ENCODE measurements at regions not wholly inside any gene's neighbourhood (a gene's known extent, or its start where the extent isn't known, plus 50 kb on each side); places are given as distances from the start of the nearest gene placed in this dataset.

DNA sequence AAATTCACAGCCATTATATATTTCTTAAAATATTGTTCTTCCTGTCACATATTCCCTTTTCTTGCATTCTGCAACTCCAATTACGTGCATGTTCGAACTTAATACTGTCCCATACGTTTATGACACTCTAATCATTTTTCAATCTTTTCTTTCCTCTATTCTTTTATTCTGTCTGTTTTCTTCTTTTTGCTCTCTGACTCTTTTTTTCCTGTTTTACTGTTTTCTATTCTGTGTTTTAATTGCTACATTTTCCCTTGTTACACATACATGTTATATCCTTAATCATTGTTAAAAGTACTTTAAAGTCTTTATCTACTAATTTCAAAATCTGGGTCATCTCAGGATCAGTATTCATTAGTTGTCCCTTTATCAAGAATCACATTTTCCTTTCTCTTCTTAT is 1149.1 kb upstream of the PCDH20 start:
- WGBS: 76% methylated on average over 3 of the region's 3 CpGs
- no peaks in the 10 kb centered on the region for H3K27me3 ChIP-seq
- H3K36me3 ChIP-seq: no peaks in the 10 kb centered on the region
- no peaks in the 10 kb centered on the region for H3K4me1 ChIP-seq
- no peak overlapping the region for H3K27ac ChIP-seq
- no peak for DNase-seq (ENCODE audit: low spot score in 2 of 2)
- no peak overlapping the region for H3K4me3 ChIP-seq
- H3K9me3 ChIP-seq: no peaks in the 10 kb centered on the region
- TF ChIP-seq EP300 (IDR thresholded peaks at IDR 0.05): no peak
- no peak for TF ChIP-seq POLR2A (IDR thresholded peaks at IDR 0.05)
- TF ChIP-seq CTCF (IDR thresholded peaks at IDR 0.05): no peak
- no peak for TF ChIP-seq POLR2AphosphoS5 (IDR thresholded peaks at IDR 0.05)

GRCh38 chr13:62563251-62563650 is 1147.6 kb upstream of the PCDH20 start:
- WGBS: 97% methylated on average over 1 of the region's 1 CpG
- TF ChIP-seq POLR2A (IDR thresholded peaks at IDR 0.05) (no peak), EP300 (IDR thresholded peaks at IDR 0.05) (no peak), POLR2AphosphoS5 (IDR thresholded peaks at IDR 0.05) (no peak), CTCF (IDR thresholded peaks at IDR 0.05) (no peak)

DNA sequence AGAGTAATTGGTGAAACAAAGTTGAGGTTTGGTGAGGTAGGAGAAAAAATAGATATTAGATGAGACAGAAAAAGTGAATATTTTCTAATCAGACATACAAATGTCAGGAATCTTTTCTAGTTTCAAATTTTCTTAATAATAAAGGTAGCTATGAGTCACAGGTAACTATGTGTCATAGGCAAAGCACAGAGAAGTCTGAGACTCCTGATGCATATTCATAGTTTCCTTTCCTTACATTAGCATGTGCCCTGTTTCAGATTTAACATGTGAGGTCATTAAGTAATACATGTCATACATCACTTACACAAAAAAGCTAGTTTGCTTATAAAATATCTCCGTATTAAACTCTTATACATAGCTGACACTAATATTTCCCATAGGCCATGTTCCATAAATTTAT is 1141.3 kb upstream of the PCDH20 start:
- Histone ChIP-seq H3K27me3 (no peaks in the 10 kb centered on the region), H3K4me1 (no peaks in the 10 kb centered on the region), H3K4me3 (no peak overlapping the region), H3K27ac (no peak overlapping the region), H3K9me3 (no peaks in the 10 kb centered on the region), H3K36me3 (no peaks in the 10 kb centered on the region)
- WGBS: 90% methylated on average over 1 of the region's 1 CpG
- DNase-seq (ENCODE audit: low spot score in 2 of 2): no peak
- TF ChIP-seq POLR2AphosphoS5 (IDR thresholded peaks at IDR 0.05): no peak
- no peak for TF ChIP-seq EP300 (IDR thresholded peaks at IDR 0.05)
- no peak for TF ChIP-seq CTCF (IDR thresholded peaks at IDR 0.05)
- no peak for TF ChIP-seq POLR2A (IDR thresholded peaks at IDR 0.05)

More at GRCh38 chr13:62563251-62563650, 1147.6 kb upstream of the PCDH20 start:
- Histone ChIP-seq H3K27me3 (no peaks in the 10 kb centered on the region), H3K27ac (no peak overlapping the region), H3K36me3 (no peaks in the 10 kb centered on the region), H3K4me1 (no peaks in the 10 kb centered on the region), H3K9me3 (no peaks in the 10 kb centered on the region), H3K4me3 (no peak overlapping the region)
- no peak for DNase-seq (ENCODE audit: low spot score in 2 of 2)

DNA sequence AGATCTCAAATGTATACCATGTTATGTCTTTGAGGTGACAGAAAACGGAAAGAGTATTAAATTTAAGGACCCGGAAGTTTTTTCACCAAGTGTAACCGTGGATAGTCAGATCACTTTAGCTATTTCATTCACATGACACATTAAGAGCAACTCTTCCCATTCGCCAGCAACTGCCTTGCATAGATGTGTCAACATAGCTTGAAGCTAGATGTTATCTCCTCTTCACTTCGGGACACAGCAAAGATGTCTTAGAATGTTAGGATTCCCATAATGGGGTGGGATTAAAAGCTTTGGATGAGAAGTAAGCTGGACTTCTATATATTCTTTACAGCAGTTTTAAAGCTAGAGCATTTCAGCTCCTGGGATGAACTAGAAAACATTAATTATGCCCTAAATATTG is 1135.9 kb upstream of the PCDH20 start:
- Histone ChIP-seq H3K27me3 (no peaks in the 10 kb centered on the region), H3K4me1 (no peaks in the 10 kb centered on the region), H3K9me3 (no peaks in the 10 kb centered on the region), H3K27ac (no peak overlapping the region), H3K36me3 (no peaks in the 10 kb centered on the region), H3K4me3 (no peak overlapping the region)
- no peak for DNase-seq (ENCODE audit: low spot score in 2 of 2)
- WGBS: 48% methylated on average over 5 of the region's 5 CpGs
- TF ChIP-seq CTCF (IDR thresholded peaks at IDR 0.05): no peak
- TF ChIP-seq POLR2A (IDR thresholded peaks at IDR 0.05): no peak
- TF ChIP-seq EP300 (IDR thresholded peaks at IDR 0.05): no peak
- no peak for TF ChIP-seq POLR2AphosphoS5 (IDR thresholded peaks at IDR 0.05)

DNA sequence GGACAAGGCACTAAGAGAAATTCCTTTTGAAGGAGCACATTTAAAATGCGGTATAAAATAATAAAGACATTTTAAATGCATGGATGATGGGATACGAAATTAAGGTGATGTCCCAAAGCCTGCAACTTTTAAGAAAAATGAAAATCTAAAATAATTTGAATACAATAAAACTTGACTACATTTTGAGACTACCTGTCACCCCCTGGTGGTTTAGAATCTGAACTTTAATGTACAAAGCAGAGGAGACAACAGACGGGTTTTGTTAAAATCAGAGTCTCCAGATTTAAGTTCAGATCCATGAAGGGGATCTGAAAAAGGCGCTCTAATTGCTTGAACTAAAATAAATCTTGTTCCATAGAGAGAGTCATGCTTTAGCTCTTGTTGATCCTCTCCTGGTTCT is 1129.3 kb upstream of the PCDH20 start:
- Histone ChIP-seq H3K27ac (no peak overlapping the region), H3K36me3 (no peaks in the 10 kb centered on the region), H3K9me3 (no peaks in the 10 kb centered on the region), H3K27me3 (no peaks in the 10 kb centered on the region), H3K4me1 (no peaks in the 10 kb centered on the region), H3K4me3 (no peak overlapping the region)
- TF ChIP-seq EP300 (IDR thresholded peaks at IDR 0.05) (no peak), POLR2AphosphoS5 (IDR thresholded peaks at IDR 0.05) (no peak), POLR2A (IDR thresholded peaks at IDR 0.05) (no peak), CTCF (IDR thresholded peaks at IDR 0.05) (no peak)
- 85% methylated on average over 4 of the region's 4 CpGs for whole genome bisulfite sequencing
- DNase-seq (ENCODE audit: low spot score in 2 of 2): no peak

Measured in suprapubic skin (tissue), 4 donors.